Transverse colon (tissue), 4 donors: ENCODE measurements at regions not wholly inside any gene's neighbourhood (a gene's known extent, or its start where the extent isn't known, plus 50 kb on each side); places are given as distances from the start of the nearest gene placed in this dataset.

Source experiments
- EP300 ChIP-seq: sonication (generic); formaldehyde crosslinking; IDR thresholded peaks from one replicate; pipeline ENCODE4 v1.6.1; 2017; ENCODE audit warnings: antibody characterized with exemption, low read depth
- POLR2A ChIP-seq: fragments of 450-650 bp; IDR thresholded peaks from one replicate; pipeline ENCODE4 v1.6.1; 2016; ENCODE audit warnings: antibody characterized with exemption, mild to moderate bottlenecking, moderate library complexity
- POLR2AphosphoS5 ChIP-seq, 3 donors: sonication (generic); formaldehyde crosslinking; IDR thresholded peaks; one replicate each; pipeline ENCODE4 v1.6.1; 2016; ENCODE audit warnings: antibody characterized with exemption in 3 of 3
- TF ChIP-seq, protein P1 (sequence below), 5 experiments: fragments of 200-600 bp in 3 of 5; fragments of 450-650 bp in 2 of 5; sonication (generic) in 3 of 5; IDR thresholded peaks; 1 replicate in 2 of 5; 2 replicates in 3 of 5; pipeline ENCODE4 v1.5.1; 2016 to 2017; ENCODE audit warnings: antibody characterized with exemption in 5 of 5, inconsistent platforms in 3 of 5, mild to moderate bottlenecking in 2 of 5, moderate library complexity in 1 of 5

DNA sequence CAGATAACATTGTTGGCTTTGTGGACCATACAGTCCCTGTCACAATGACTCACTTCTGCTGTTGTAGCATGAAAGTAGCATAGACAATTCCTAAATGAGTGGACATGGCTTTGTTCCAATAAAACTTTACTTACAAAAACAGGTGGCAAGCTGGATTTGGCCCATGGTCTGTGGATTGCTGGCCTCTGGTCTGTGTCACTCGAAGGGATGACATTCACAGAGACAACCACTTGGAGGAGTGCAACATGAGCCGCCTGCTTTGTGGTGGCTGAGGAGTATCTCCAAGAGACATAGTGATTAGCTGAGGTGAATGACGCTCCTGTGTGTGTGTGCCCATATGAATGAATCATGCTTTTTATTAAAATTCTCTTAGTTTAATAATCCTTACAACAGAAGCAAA lies 81.3 kb upstream of the NRXN3 start:
- TF ChIP-seq EP300 (no peak), POLR2AphosphoS5 (IDR thresholded peaks at IDR 0.05) (no peak), POLR2A (no peak)
- TF ChIP-seq, protein P1, sequence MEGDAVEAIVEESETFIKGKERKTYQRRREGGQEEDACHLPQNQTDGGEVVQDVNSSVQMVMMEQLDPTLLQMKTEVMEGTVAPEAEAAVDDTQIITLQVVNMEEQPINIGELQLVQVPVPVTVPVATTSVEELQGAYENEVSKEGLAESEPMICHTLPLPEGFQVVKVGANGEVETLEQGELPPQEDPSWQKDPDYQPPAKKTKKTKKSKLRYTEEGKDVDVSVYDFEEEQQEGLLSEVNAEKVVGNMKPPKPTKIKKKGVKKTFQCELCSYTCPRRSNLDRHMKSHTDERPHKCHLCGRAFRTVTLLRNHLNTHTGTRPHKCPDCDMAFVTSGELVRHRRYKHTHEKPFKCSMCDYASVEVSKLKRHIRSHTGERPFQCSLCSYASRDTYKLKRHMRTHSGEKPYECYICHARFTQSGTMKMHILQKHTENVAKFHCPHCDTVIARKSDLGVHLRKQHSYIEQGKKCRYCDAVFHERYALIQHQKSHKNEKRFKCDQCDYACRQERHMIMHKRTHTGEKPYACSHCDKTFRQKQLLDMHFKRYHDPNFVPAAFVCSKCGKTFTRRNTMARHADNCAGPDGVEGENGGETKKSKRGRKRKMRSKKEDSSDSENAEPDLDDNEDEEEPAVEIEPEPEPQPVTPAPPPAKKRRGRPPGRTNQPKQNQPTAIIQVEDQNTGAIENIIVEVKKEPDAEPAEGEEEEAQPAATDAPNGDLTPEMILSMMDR (IDR thresholded peaks at IDR 0.05): no peak
